ENCODE measurements at regions not wholly inside any gene's neighbourhood (a gene's known extent, or its start where the extent isn't known, plus 50 kb on each side); places are given as distances from the start of the nearest gene placed in this dataset.

DNA sequence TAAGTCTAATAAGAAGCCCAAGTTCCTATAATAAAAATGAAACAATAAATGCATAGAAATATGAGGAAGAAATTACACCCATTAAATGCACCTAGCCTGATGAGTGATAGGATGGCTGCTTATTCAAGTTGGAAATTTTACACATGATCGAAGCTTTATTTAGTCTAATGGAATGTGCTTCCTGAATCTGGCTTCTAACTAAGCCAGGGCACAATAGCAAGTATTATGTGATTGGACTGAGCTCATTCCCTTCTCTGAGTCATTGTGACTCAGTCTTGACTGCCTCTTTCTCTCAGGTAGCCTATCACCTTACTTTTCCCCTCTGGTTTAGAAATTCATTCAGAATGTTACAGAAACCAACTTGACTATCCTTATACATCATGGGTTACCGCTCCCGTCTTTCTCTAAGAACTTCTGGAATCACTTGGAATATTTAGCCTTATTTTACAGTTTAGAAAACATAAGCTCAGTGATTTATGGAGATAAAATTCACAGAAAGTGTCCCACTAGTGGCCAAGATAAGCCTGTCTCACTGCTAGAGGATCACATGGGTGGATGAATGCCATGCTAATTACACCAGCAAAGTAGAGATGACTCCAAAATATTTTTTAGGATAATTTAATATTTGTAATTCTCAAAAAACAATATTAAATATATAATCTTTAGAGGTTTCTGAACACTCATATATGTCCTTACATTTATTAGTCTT lies 505.3 kb upstream of the JAG1 start:
- no peak overlapping the region for H3K56ac ChIP-seq (replicated peaks; ENCODE audit: insufficient read length, low read depth, low read length)
- no peak for FAIRE-seq
- H3K4ac ChIP-seq (replicated peaks; ENCODE audit: insufficient read length, low read depth, low read length) = no peak overlapping the region
- H2BK5ac ChIP-seq (ENCODE audit: low read depth, low read length) = no peak overlapping the region
- no peak for DNase-seq (ENCODE audit: low read depth in 1 of 2, low spot score in 2 of 2)
- H3K4me1 ChIP-seq (replicated peaks in 1 of 4; ENCODE audit: control insufficient read depth in 3 of 4, insufficient read depth in 4 of 4, low read length in 3 of 4) = no peaks in the 10 kb centered on the region
- no peak overlapping the region for H2AFZ ChIP-seq (ENCODE audit: low read length)
- no peak overlapping the region for H3K23ac ChIP-seq (ENCODE audit: insufficient read length)
- no peak overlapping the region for H3K14ac ChIP-seq (ENCODE audit: insufficient read length)
- H3K4me2 ChIP-seq (ENCODE audit: insufficient read depth in 1 of 2, low read depth in 2 of 2, low read length in 2 of 2) = no peak overlapping the region
- H4K5ac ChIP-seq (ENCODE audit: insufficient read length, low read depth, low read length) = no peak overlapping the region
- no peak overlapping the region for H2BK15ac ChIP-seq (ENCODE audit: low read length)
- no peak overlapping the region for H3K9ac ChIP-seq (replicated peaks in 1 of 4; ENCODE audit: extremely low read depth in 1 of 4, low read depth in 3 of 4, low read length in 3 of 4)
- no peaks in the 10 kb centered on the region for H3K36me3 ChIP-seq (ENCODE audit: control insufficient read depth in 2 of 4, insufficient read depth in 4 of 4, low read length in 3 of 4)
- no peak overlapping the region for H2BK12ac ChIP-seq (ENCODE audit: low read depth, low read length)
- H3K23me2 ChIP-seq (ENCODE audit: low read depth, low read length) = no peaks in the 10 kb centered on the region
- H3K27ac ChIP-seq (ENCODE audit: low read depth, low read length) = no peak overlapping the region
- H2AK5ac ChIP-seq (ENCODE audit: low read depth, low read length) = no peak overlapping the region
- ChIA-PET CTCF (ENCODE audit: partially characterized antibody) (no interaction called here), POLR2A (ENCODE audit: partially characterized antibody) (no interaction called here)
- 97% methylated on average over 3 of the region's 3 CpGs; no CpG with 5 or more reads in 1 of the 2 experiments for WGBS, 2 experiments (ENCODE audit: extremely low coverage in 1 of 2, insufficient coverage in 1 of 2, insufficient read length in 1 of 2, insufficient replicate concordance in 2 of 2, low coverage in 1 of 2, low lambda C conversion rate in 2 of 2, missing lambda C conversion rate in 1 of 2)
- no peak overlapping the region for H2BK20ac ChIP-seq (ENCODE audit: low read length)
- no peak overlapping the region for H4K91ac ChIP-seq (replicated peaks; ENCODE audit: insufficient read length, low read length)
- H4K20me1 ChIP-seq (replicated peaks in 1 of 2; ENCODE audit: control insufficient read depth in 1 of 2, insufficient read depth in 2 of 2, low read length in 2 of 2) = no peaks in the 10 kb centered on the region
- H3K9me3 ChIP-seq (ENCODE audit: insufficient read depth in 2 of 2, low read depth in 1 of 2, low read length in 1 of 2) = peaks cover 0 to 13% of the 10 kb centered on the region in 2 experiments; a peak in 1 of 4 replicates
- no peak overlapping the region for H2BK120ac ChIP-seq (replicated peaks; ENCODE audit: low read depth, low read length)
- H4K8ac ChIP-seq (ENCODE audit: extremely low read depth, insufficient read depth, low read length) = no peak overlapping the region
- no peak overlapping the region for H3K18ac ChIP-seq (ENCODE audit: extremely low read depth, low read length)
- TF ChIP-seq USF2 (IDR thresholded peaks at IDR 0.05; ENCODE audit: low read length) (no peak), RAD21 (IDR thresholded peaks at IDR 0.05 in 1 of 2, conservative IDR thresholded peaks at IDR 0.05 in 1 of 2; ENCODE audit: low read depth in 2 of 2, low read length in 2 of 2) (no peak)
- H3K79me1 ChIP-seq (ENCODE audit: low read depth, low read length) = no peaks in the 10 kb centered on the region
- H3K79me2 ChIP-seq (ENCODE audit: control insufficient read depth in 1 of 2, insufficient read depth in 2 of 2, low read length in 2 of 2) = no peaks in the 10 kb centered on the region
- no peaks in the 10 kb centered on the region for H3K27me3 ChIP-seq (replicated peaks in 1 of 4; ENCODE audit: control insufficient read depth in 3 of 4, extremely low read depth in 1 of 4, insufficient read depth in 3 of 4, low read length in 3 of 4)
- no peak overlapping the region for H3K4me3 ChIP-seq (ENCODE audit: extremely low read depth in 1 of 4, insufficient read depth in 2 of 4, low read depth in 3 of 4, low read length in 4 of 4)

Data from H1 (cell line).